SJSA1 (cell line): ENCODE measurements at regions not wholly inside any gene's neighbourhood (a gene's known extent, or its start where the extent isn't known, plus 50 kb on each side); places are given as distances from the start of the nearest gene placed in this dataset.
A peak's percentile ranks its signal among the peaks of the same experiment; 100 is the strongest.
"Not testable (repeated sequence)": the region's sequence is repeated elsewhere in the genome, so short reads cannot be mapped to it uniquely, and the experiment has no call there.

Source experiments
- DNase-seq, 2 experiments: peaks; one replicate each; pipeline ENCODE4 v3.0.0-alpha.2; 2015 to 2020; ENCODE audit warnings: low spot score in 2 of 2, low read depth in 1 of 2
- H3K27ac ChIP-seq: fragments of 250-450 bp; sonication (Bioruptor Pico); 2 replicates; pipeline ENCODE4 v1.5.1; 2020; ENCODE audit warnings: mild to moderate bottlenecking, moderate library complexity
- H3K27me3 ChIP-seq: fragments of 250-450 bp; sonication (Bioruptor Pico); replicated peaks from 2 replicates; pipeline ENCODE4 v1.5.1; 2020; ENCODE audit warnings: mild to moderate bottlenecking, moderate library complexity
- H3K36me3 ChIP-seq: fragments of 250-450 bp; sonication (Bioruptor Pico); 2 replicates; pipeline ENCODE4 v1.5.1; 2020; ENCODE audit warnings: mild to moderate bottlenecking
- H3K4me1 ChIP-seq: fragments of 250-450 bp; sonication (Bioruptor Pico); replicated peaks from 2 replicates; pipeline ENCODE4 v1.6.1; 2021; ENCODE audit warnings: mild to moderate bottlenecking
- H3K4me3 ChIP-seq: fragments of 250-450 bp; sonication (Bioruptor Pico); 2 replicates; pipeline ENCODE4 v1.5.1; 2020; ENCODE audit warnings: mild to moderate bottlenecking
- H3K9me3 ChIP-seq: fragments of 250-450 bp; sonication (Bioruptor Pico); replicated peaks from 2 replicates; pipeline ENCODE4 v1.5.1; 2020; ENCODE audit warnings: mild to moderate bottlenecking

DNA sequence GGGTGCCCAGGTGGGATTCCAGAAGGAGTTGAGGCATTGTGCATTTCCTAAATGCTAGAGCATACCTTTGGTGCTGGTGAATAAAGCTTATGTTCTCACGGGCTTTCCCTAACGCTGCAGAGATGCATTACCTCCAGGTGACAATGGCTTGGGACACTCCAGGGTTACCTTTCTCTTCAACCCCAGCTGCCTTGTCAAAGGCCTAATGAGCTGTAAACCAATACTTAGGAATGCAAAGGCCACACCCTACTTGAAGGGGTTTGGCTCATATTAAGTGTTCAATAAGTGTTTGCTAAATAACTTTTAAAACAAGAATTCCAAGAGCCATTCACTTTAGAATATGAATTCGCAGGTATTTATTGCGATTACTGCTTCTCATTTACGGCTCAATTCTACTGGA is 77.6 kb upstream of the PAX8 start:
- not testable (repeated sequence) for H3K27ac ChIP-seq, H3K4me1 ChIP-seq, H3K9me3 ChIP-seq, H3K36me3 ChIP-seq, DNase-seq, H3K4me3 ChIP-seq, H3K27me3 ChIP-seq

DNA sequence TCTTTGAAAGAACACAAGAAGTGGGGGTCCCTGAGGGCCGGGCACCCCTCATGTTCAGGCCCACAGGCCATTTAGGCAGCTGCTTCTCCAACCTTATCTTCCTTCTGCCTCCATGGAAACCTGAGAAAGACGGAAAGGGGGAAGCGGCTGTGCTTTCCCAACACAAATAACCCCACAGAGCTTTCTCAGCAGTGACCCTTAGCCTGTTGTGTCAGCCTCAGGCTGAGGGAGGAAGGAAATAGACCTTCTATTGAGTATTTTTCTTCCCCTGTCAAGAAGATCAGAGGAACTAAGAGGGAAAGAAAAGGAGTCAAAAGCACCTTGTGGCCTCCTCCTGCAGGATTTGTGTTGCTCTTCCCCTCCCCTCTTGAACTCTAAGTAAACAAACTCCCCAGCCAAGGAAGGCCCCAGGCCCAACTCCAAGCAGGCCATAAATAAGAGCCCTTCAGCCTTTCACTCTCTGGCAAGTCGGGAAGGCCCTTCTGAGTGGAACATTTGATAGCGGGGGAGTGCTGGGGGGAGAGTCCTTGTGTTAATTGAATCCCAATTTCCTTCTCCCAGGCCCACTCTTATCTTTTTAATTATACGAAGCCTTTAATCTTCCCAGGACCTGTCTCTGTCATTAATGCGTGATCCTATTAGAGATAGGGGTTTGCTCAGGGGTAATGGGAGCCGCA is 76.8 kb upstream of the PAX8 start:
- H3K27me3 ChIP-seq, H3K27ac ChIP-seq, H3K36me3 ChIP-seq, H3K9me3 ChIP-seq, DNase-seq, H3K4me1 ChIP-seq, H3K4me3 ChIP-seq: not testable (repeated sequence)

DNA sequence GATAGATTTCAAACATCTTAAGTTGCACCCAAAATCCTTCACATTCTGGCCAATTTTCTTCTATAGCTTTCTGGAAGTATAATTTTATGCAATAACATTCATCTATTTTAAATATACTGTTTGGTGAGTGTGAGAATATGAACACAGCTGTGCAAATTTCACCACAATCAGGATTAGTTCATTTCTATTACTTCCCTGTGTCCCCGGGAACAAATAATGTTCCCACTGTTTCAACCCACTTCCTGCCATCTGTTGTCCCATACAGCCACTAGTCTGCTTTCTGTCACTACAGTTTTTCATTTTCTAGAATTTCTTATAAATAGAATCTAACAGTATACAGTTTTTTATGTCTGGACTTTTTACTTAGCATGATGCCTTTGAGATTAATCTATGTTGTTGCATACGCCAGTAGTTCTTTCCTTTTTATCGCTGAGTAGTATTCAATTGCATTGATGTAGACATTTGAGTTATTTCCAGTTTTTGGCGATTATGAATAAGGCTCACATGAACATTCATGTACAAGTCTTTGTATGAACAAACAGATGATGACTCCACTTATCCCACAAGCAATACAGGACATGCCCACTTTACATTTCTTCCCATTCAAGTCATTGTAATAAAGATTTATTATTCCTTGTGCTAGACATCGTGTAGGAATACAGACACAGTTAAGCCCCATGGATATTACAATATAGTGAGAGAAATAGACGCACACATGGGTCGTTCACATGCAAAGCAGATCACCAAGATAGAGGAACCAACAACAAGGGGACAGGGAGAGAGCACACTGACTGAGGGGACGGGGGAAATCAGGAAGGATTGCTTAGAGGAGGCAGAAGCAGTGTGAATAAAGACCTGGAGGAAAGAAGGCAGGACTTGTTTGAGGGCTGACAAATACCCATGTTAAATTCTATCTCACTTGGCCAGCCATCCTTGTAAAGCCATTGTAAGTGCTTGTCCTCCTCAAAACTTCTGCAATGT is 72.9 kb upstream of the PAX8 start:
- H3K36me3 ChIP-seq: no peaks in the 10 kb centered on the region

GRCh38 chr2:113343800-113344199 is 65.1 kb upstream of the PAX8 start:
- not testable (repeated sequence) for H3K4me3 ChIP-seq, H3K9me3 ChIP-seq

More for the DNA sequence above, 72.9 kb upstream of the PAX8 start:
- Histone ChIP-seq H3K4me3 (no peak overlapping the region), H3K27ac (no peak overlapping the region), H3K4me1 (no peaks in the 10 kb centered on the region), H3K9me3 (no peaks in the 10 kb centered on the region), H3K27me3 (no peaks in the 10 kb centered on the region)
- no peak for DNase-seq

DNA sequence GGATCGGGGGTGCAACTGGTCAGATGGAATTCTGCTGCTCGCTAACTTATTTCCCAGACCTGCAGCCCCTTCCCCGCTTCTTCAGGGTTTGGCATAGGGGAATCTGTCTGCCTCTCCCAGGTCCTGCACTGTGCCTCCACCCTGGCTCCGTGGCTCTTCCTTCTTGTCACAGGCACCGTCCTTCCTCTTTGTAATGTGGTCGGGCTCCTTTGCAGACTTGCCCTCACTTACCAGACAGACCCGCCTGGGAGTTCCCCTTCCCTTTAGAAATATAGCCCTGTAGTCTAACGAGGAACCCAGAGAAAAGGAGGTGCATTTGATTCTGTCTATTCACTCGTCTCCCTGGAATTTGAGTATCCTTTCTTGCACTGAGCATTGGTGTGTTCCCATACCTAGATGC is 63.9 kb upstream of the PAX8 start:
- no peaks in the 10 kb centered on the region for H3K9me3 ChIP-seq
- no peak overlapping the region for H3K4me3 ChIP-seq
- no peak for DNase-seq
- H3K36me3 ChIP-seq: no peaks in the 10 kb centered on the region
- 0 out of 2 replicates have a peak overlapping the region, but pooled peaks have one; percentile 15 for H3K27ac ChIP-seq
- H3K27me3 ChIP-seq: no peaks in the 10 kb centered on the region
- H3K4me1 ChIP-seq: peaks cover 23% of the 10 kb centered on the region

More at GRCh38 chr2:113343800-113344199, 65.1 kb upstream of the PAX8 start:
- peaks cover 23% of the 10 kb centered on the region for H3K4me1 ChIP-seq
- not testable (repeated sequence) for H3K27ac ChIP-seq, H3K36me3 ChIP-seq, H3K27me3 ChIP-seq, DNase-seq

DNA sequence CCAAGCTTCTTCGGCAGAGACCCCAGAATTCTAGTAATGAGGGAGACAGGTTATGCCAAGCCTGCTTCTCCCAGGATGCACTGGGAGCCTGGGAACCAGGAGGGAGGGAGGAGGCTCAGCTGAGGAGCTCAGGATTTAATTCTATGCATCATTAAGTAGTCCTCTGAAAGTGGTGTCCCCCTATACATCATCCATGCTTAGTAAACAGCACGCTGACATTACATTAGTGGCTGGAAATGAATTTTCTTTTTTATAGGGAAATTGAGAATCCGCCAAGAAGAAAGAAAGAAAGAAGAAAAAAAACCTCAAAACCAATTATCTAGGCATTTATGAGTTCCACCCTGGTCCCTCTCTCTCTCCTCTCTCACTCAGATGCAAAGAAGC is 63.1 kb upstream of the PAX8 start:
- H3K27me3 ChIP-seq, H3K9me3 ChIP-seq, DNase-seq, H3K4me3 ChIP-seq, H3K36me3 ChIP-seq, H3K27ac ChIP-seq: not testable (repeated sequence)
- H3K4me1 ChIP-seq: peaks cover 23% of the 10 kb centered on the region

GRCh38 chr2:113341191-113341869 is 62.6 kb upstream of the PAX8 start:
- DNase-seq: peak; percentile 30 to 54
- no peak overlapping the region for H3K4me3 ChIP-seq
- H3K4me1 ChIP-seq: peaks cover 23% of the 10 kb centered on the region
- no peak overlapping the region for H3K27ac ChIP-seq
- no peaks in the 10 kb centered on the region for H3K27me3 ChIP-seq
- no peaks in the 10 kb centered on the region for H3K36me3 ChIP-seq
- no peaks in the 10 kb centered on the region for H3K9me3 ChIP-seq

DNA sequence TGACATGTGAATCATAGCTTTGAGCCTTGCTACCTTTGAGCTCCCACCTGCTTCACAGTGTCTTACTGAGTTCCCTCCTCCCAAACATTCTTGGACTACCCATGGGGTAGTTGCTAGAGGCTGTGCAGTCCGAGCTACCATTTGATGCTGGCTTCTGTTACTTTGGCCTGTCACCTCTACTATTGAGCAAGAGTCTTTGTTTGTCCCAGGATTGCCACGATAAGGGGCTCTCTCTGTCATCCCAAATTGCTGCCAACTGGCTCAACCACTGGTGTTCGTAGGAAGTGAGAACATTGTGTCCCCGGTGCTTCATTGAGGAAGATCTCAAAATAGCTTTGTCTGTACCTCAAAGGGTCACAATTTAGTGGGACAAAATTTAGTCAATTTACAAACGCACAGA is 59.1 kb upstream of the PAX8 start:
- DNase-seq: no peak
- Histone ChIP-seq H3K36me3 (no peaks in the 10 kb centered on the region), H3K4me1 (peaks cover 11% of the 10 kb centered on the region), H3K27me3 (no peaks in the 10 kb centered on the region), H3K9me3 (no peaks in the 10 kb centered on the region), H3K27ac (no peak overlapping the region), H3K4me3 (no peak overlapping the region)

DNA sequence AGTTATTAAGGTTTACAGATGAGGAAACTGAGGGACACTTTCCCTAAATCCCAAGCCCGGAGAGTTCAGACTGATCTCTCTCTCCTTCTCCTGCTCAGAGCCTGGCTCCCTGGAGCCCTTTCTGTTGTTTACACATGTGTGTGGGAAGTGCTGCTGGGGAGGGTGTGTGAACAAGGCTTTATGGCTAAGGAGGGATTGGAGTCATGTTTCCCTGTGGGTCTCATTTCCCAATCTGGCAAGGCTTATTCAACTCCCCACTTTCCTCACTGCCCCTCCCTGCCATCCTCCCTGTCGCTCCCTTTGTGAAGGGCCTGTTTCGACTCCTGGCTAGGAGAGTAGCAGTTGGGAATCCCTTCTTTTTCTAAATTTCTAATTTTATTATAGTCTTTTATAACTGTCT is 57.3 kb upstream of the PAX8 start:
- not testable (repeated sequence) for H3K36me3 ChIP-seq, H3K4me1 ChIP-seq, DNase-seq, H3K27ac ChIP-seq, H3K27me3 ChIP-seq, H3K4me3 ChIP-seq, H3K9me3 ChIP-seq

DNA sequence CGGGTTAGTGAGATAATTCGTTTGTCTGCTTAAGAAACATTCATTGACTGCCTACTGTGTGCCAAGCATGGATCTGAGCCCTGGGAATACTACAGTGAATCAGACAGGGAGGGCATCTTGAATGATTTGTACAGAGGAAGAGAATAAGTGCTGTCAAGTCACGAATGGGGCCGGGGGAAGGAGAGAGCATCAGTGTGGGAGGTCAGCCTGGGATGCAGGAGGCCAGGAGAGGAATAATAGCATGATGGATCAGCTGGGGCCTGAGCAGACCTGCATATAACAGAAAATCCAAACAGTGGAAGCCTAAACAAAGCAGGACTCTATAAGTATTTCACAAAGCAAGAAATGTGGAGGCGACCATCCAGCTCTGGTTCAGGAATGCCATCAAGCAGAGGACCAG is 55.4 kb upstream of the PAX8 start:
- Histone ChIP-seq H3K27ac (no peak overlapping the region), H3K27me3 (no peaks in the 10 kb centered on the region), H3K4me1 (peaks cover 11% of the 10 kb centered on the region), H3K4me3 (no peak overlapping the region), H3K9me3 (no peaks in the 10 kb centered on the region), H3K36me3 (0 out of 2 replicates have a peak, but pooled peaks cover 2% of the 10 kb centered on the region)
- DNase-seq: no peak

DNA sequence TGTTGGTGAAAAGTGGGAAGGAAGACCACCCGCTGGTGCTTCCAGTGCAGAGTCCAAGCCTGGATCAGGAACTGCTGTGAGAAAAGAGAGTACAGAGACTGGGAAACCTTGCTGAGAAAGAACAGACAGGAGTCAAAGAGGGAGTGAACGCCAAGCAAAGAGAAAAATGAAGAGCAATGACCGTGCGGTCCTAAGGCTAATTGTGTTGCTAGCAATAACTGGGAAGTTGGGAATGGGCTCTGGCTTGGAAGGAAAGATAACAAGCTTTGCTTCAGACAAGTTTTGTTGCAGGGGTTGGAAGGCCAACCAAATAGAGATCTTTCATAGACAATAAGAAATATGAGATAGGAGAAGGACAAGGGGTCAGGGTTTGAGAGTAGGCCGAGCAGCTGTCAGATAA is 55.0 kb upstream of the PAX8 start:
- H3K27ac ChIP-seq, H3K9me3 ChIP-seq, DNase-seq, H3K4me3 ChIP-seq, H3K36me3 ChIP-seq, H3K27me3 ChIP-seq: not testable (repeated sequence)
- H3K4me1 ChIP-seq: peaks cover 11% of the 10 kb centered on the region

- H3K4me3 ChIP-seq, H3K9me3 ChIP-seq, H3K27ac ChIP-seq, H3K36me3 ChIP-seq, H3K27me3 ChIP-seq, DNase-seq: not testable (repeated sequence)
- H3K4me1 ChIP-seq: peaks cover 16% of the 10 kb centered on the region
These were observed 51.5 kb upstream of the PAX8 start for GRCh38 chr2:113330060-113330767.

DNA sequence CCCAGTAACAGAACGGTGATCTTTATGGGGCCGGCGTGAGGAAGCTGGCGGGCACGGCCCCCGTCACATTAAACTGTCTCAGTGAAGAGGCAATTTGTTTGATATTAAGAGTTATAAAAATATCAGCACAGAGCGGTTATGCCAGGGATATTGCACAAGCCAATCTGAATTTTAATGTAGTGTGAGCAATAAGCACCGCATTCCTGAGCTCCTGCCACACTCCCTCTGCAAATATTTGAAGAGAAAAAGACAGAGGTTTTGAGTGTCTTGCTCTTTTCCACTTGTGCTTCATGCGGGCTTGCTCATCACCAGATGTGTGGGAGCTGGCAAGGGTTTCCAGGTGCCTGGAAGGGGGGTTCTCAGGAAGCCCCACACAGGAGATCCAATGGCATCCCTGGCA is 50.3 kb upstream of the PAX8 start:
- H3K27ac ChIP-seq, H3K27me3 ChIP-seq, H3K36me3 ChIP-seq, H3K4me3 ChIP-seq, DNase-seq, H3K9me3 ChIP-seq: not testable (repeated sequence)
- H3K4me1 ChIP-seq: peaks cover 22% of the 10 kb centered on the region
